Motor neuron (in vitro differentiated cells): ENCODE measurements at regions not wholly inside any gene's neighbourhood (a gene's known extent, or its start where the extent isn't known, plus 50 kb on each side); places are given as distances from the start of the nearest gene placed in this dataset.

Source experiments
- ATAC-seq, 8 experiments: fragments of 200-7000 bp; cut with Tn5 transposase; replicated peaks in 6 of 8; 2 replicates each; pipeline ENCODE4 v1.8.0; 2021; ENCODE audit warnings: mild to moderate bottlenecking in 8 of 8, moderate library complexity in 8 of 8
- H3K27ac ChIP-seq, 2 donors: fragments of 250-450 bp; sonication (Bioruptor Pico); 2 replicates each; pipeline ENCODE4 v1.9.0; 2021; ENCODE audit warnings: antibody characterized with exemption in 2 of 2, mild to moderate bottlenecking in 2 of 2, moderate library complexity in 1 of 2
- H3K4me1 ChIP-seq, 2 donors: fragments of 250-450 bp; sonication (Bioruptor Pico); replicated peaks in 1 of 2; 2 replicates each; pipeline ENCODE4 v1.6.1; 2021; ENCODE audit warnings: antibody characterized with exemption in 2 of 2, mild to moderate bottlenecking in 2 of 2, moderate library complexity in 1 of 2
- H3K4me3 ChIP-seq, 5 donors: fragments of 250-450 bp; sonication (Bioruptor Pico); 2 replicates each; pipeline ENCODE4 v1.9.0; 2021; ENCODE audit warnings: antibody characterized with exemption in 5 of 5, mild to moderate bottlenecking in 5 of 5, moderate library complexity in 4 of 5
- WGBS, 10 experiments: fragments of 450-650 bp; shearing (Covaris generic); methylation state at CpG; one replicate each; pipeline ENCODE4 v1.0.0; 2022; 5-methylcytosine and 5-hydroxymethylcytosine counted together
- in situ Hi-C, 9 experiments: fragments of 400-800 bp; cut with MboI; loops; one replicate each; pipeline ENCODE4 v1.15.0; 2021; ENCODE audit warnings: low sequenced_read_pairs in 9 of 9, low pct_unique_long_range_greater_than_20kb in 2 of 9; ENCODE audit not compliant: unreplicated experiment in 9 of 9

DNA sequence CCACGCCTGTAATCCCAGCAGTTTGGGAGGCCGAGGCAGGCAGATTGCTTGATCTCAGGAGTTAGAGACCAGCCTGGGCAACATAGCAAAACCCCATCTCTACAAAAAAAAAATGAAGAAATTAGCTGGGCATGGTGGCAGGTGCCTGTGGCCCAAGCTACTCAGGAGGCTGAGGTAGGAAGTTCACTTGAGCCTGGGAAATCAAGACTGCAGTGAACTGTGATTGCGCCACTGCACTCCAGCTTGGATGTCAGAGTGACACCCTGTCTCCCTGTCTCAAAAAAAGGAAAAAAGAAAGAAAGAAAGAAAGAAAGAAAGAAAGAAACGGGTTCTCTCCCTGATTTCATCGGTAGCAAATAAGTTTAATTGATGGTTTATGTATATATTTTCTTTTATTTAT, 64.6 kb upstream of the ESX1 start:
- H3K27ac ChIP-seq: no peak overlapping the region
- ATAC-seq: no peak
- H3K4me3 ChIP-seq: no peak overlapping the region
- 58 to 100% (median 83%) methylated on average over 1 to 2 of the region's 5 CpGs; no CpG with 5 or more reads in 6 of the 10 experiments for WGBS, 10 experiments
- H3K4me1 ChIP-seq: no peaks in the 10 kb centered on the region
- in situ Hi-C loops: loop anchor here in 1 of 9 experiments (25.0 kb wide), 1 partner anchor 93 kb away; no protein-coding TSS in a partner anchor

DNA sequence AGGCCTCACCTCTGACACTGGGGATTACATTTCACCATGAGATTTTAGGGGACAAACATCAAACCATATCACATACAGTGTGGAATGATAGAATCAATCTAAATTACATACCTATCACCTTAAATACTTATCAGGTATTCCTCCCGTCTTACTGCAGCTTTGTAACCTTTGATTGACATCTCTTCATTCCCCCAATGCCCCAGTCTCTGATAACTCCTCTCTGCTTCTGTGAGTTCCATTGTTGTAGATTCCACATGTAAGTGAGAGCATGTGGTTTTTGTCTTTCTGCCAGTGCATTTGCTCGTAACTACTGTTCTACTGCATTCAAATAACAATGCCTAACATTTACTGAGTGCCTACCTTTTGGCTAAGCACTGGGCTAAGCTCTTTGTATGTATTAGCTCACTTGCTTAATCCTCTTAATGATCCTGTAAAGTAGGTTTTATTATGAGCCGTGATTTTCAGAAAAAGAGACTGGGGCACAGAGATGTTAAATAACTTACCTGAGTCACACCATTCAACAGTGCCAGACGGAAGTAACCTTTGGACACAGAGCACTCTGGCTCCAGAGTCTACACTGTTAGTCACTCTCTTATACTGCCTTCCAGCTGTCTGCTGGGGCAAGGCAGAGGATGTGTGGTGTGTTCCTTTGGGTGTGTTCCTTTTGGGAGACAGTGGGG, 63.7 kb upstream of the ESX1 start:
- Histone ChIP-seq H3K27ac (no peak overlapping the region), H3K4me3 (no peak overlapping the region), H3K4me1 (no peaks in the 10 kb centered on the region)
- 6 to 100% (median 57%) methylated on average over 1 to 4 of the region's 4 CpGs; no CpG with 5 or more reads in 6 of the 10 experiments for WGBS, 10 experiments
- peak in 2 of 8 experiments; percentile 28 to 81 for ATAC-seq
- in situ Hi-C loops: loop anchor here in 1 of 9 experiments (25.0 kb wide), 1 partner anchor 94 kb away; no protein-coding TSS in a partner anchor

- H3K4me3 ChIP-seq: no peak overlapping the region
- ATAC-seq: no peak
- WGBS, 10 experiments: 29 to 100% (median 54%) methylated on average over 1 to 3 of the region's 3 CpGs; no CpG with 5 or more reads in 7 of the 10 experiments
- in situ Hi-C loops: loop anchor here in 1 of 9 experiments (25.0 kb wide), 1 partner anchor 96 kb away; no protein-coding TSS in a partner anchor
- no peak overlapping the region for H3K27ac ChIP-seq
- no peaks in the 10 kb centered on the region for H3K4me1 ChIP-seq
Measured at GRCh38 chrX:104316739-104317138, 62.0 kb upstream of the ESX1 start.

GRCh38 chrX:104315555-104315954, 60.8 kb upstream of the ESX1 start:
- peak in 2 of 8 experiments; percentile 52 to 62 for ATAC-seq
- in situ Hi-C loops: loop anchor here in 1 of 9 experiments (25.0 kb wide), 1 partner anchor 97 kb away; no protein-coding TSS in a partner anchor
- Histone ChIP-seq H3K4me3 (no peak overlapping the region), H3K27ac (no peak overlapping the region), H3K4me1 (peaks cover 3 to 4% of the 10 kb centered on the region in 2 donors)
- WGBS, 10 experiments: 14 to 93% (median 20%) methylated on average over 2 to 3 of the region's 3 CpGs; no CpG with 5 or more reads in 7 of the 10 experiments

- peak overlapping the region in 1 of 2 donors; percentile 26 for H3K27ac ChIP-seq
- 0 to 100% (median 83%) methylated on average over 1 to 2 of the region's 2 CpGs; no CpG with 5 or more reads in 5 of the 10 experiments for WGBS, 10 experiments
- peaks cover 9% of the 10 kb centered on the region in 2 donors for H3K4me1 ChIP-seq
- ATAC-seq: peak in 5 of 8 experiments; percentile 62 to 81 (median 69)
- in situ Hi-C loops: loop anchor here in 1 of 9 experiments (25.0 kb wide), 1 partner anchor 102 kb away; no protein-coding TSS in a partner anchor
- H3K4me3 ChIP-seq: no peak overlapping the region
Measured at GRCh38 chrX:104310657-104311254, 56.0 kb upstream of the ESX1 start.

DNA sequence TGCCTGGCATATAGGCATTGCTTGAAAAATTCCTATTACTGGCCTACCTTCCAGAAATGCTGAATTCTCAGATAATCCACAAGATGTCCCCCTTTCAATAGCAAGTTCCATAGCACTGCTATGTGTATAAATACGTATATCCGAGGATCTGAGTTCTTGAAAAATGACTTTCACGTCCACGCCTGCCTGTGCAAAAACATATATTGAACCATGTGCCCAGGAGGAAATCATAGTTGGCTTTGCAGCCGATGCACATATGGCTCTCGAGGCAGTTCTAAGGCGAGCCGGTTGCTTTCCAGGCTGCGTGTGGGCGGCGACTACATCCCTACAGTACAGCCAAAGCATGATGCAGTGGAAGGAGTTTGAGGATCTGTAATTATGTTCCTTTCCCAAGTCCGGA, 55.4 kb upstream of the ESX1 start:
- ATAC-seq: peak; percentile 55 to 88 (median 64)
- H3K27ac ChIP-seq: peak overlapping the region in 1 of 2 donors; percentile 26
- peaks cover 9% of the 10 kb centered on the region in 2 donors for H3K4me1 ChIP-seq
- WGBS, 10 experiments: 0 to 28% (median 20%) methylated on average over 1 to 6 of the region's 12 CpGs; no CpG with 5 or more reads in 5 of the 10 experiments
- in situ Hi-C loops: loop anchor here in 1 of 9 experiments (25.0 kb wide), 1 partner anchor 102 kb away; no protein-coding TSS in a partner anchor
- no peak overlapping the region for H3K4me3 ChIP-seq

- no peak overlapping the region for H3K27ac ChIP-seq
- H3K4me1 ChIP-seq: peaks cover 9% of the 10 kb centered on the region in 2 donors
- no peak overlapping the region for H3K4me3 ChIP-seq
- WGBS, 10 experiments: 17 to 100% (median 65%) methylated on average over 1 of the region's 5 CpGs; no CpG with 5 or more reads in 6 of the 10 experiments
- ATAC-seq: no peak
- in situ Hi-C loops: loop anchor here in 1 of 9 experiments (25.0 kb wide), 1 partner anchor 103 kb away; no protein-coding TSS in a partner anchor
Measured at GRCh38 chrX:104309169-104309568, 54.4 kb upstream of the ESX1 start.

DNA sequence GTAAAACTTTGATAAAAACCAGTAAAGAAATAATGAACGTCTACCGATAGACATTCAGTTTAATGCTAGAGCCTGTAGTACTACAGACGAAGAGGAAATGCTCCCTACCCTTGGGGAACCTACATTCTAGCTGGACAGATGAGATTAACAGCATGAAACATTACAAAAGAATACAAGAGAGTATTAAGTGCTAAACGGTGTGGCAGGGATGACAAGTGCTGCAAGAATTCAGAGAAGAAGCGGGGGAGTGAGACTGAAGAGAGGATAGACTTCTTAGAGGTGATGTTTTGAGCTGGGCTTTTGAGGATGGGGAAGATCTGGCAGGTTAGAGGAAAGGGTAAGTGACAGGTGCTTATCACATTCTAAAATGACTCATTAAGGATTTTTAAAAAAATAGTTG, 52.6 kb upstream of the ESX1 start:
- in situ Hi-C loops: loop anchor here in 1 of 9 experiments (25.0 kb wide), 1 partner anchor 105 kb away; no protein-coding TSS in a partner anchor
- Histone ChIP-seq H3K4me3 (no peak overlapping the region), H3K27ac (no peak overlapping the region), H3K4me1 (peaks cover 9% of the 10 kb centered on the region in 2 donors)
- ATAC-seq: no peak
- 0 to 100% (median 55%) methylated on average over 1 to 5 of the region's 5 CpGs; no CpG with 5 or more reads in 1 of the 10 experiments for WGBS, 10 experiments

GRCh38 chrX:104306180-104306579, 51.4 kb upstream of the ESX1 start:
- Histone ChIP-seq H3K27ac (no peak overlapping the region), H3K4me1 (peaks cover 8 to 9% of the 10 kb centered on the region in 2 donors), H3K4me3 (no peak overlapping the region)
- in situ Hi-C loops: loop anchor here in 1 of 9 experiments (25.0 kb wide), 1 partner anchor 106 kb away; no protein-coding TSS in a partner anchor
- ATAC-seq: no peak
- WGBS, 10 experiments: 15 to 100% (median 93%) methylated on average over 2 to 7 of the region's 9 CpGs; no CpG with 5 or more reads in 3 of the 10 experiments
